ENCODE measurements at regions not wholly inside any gene's neighbourhood (a gene's known extent, or its start where the extent isn't known, plus 50 kb on each side); places are given as distances from the start of the nearest gene placed in this dataset.

GRCh38 chr16:5354645-5355044, 257.1 kb upstream of the EEF2KMT start:
- DNase-seq (ENCODE audit: low read depth, low spot score) = no peak
- ChIA-PET CTCF (no interaction called here), POLR2A (no interaction called here)
- H3K4me3 ChIP-seq (ENCODE audit: low read depth, low read length) = no peak overlapping the region
- no peak for TF ChIP-seq CTCF (IDR thresholded peaks at IDR 0.05; ENCODE audit: insufficient read depth, low read length, missing control alignments)

GRCh38 chr16:5349670-5350517, 252.3 kb upstream of the EEF2KMT start:
- TF ChIP-seq CTCF (IDR thresholded peaks at IDR 0.05; ENCODE audit: insufficient read depth, low read length, missing control alignments) = no peak
- ChIA-PET CTCF (no interaction called here), POLR2A (no interaction called here)

GRCh38 chr16:5349101-5349500, 251.5 kb upstream of the EEF2KMT start:
- ChIA-PET POLR2A (no interaction called here), CTCF (no interaction called here)
- DNase-seq (ENCODE audit: low read depth, low spot score) = no peak
- H3K4me3 ChIP-seq (ENCODE audit: low read depth, low read length) = no peak overlapping the region
- no peak for TF ChIP-seq CTCF (IDR thresholded peaks at IDR 0.05; ENCODE audit: insufficient read depth, low read length, missing control alignments)

More at GRCh38 chr16:5349670-5350517, 252.3 kb upstream of the EEF2KMT start:
- H3K4me3 ChIP-seq (ENCODE audit: low read depth, low read length) = no peak overlapping the region
- DNase-seq (ENCODE audit: low read depth, low spot score) = no peak

GRCh38 chr16:5347561-5347960, 250.0 kb upstream of the EEF2KMT start:
- DNase-seq (ENCODE audit: low read depth, low spot score) = no peak
- no peak for TF ChIP-seq CTCF (IDR thresholded peaks at IDR 0.05; ENCODE audit: insufficient read depth, low read length, missing control alignments)
- ChIA-PET POLR2A (no interaction called here), CTCF (no interaction called here)
- H3K4me3 ChIP-seq (ENCODE audit: low read depth, low read length) = no peak overlapping the region

- DNase-seq (ENCODE audit: low read depth, low spot score) = no peak
- TF ChIP-seq CTCF (IDR thresholded peaks at IDR 0.05; ENCODE audit: insufficient read depth, low read length, missing control alignments) = no peak
- ChIA-PET POLR2A (no interaction called here), CTCF (no interaction called here)
- no peak overlapping the region for H3K4me3 ChIP-seq (ENCODE audit: low read depth, low read length)
Measured at GRCh38 chr16:5336941-5337340, 239.3 kb upstream of the EEF2KMT start.

GRCh38 chr16:5333991-5334390, 236.4 kb upstream of the EEF2KMT start:
- ChIA-PET CTCF (no interaction called here), POLR2A (no interaction called here)
- no peak for TF ChIP-seq CTCF (IDR thresholded peaks at IDR 0.05; ENCODE audit: insufficient read depth, low read length, missing control alignments)
- DNase-seq (ENCODE audit: low read depth, low spot score) = no peak
- H3K4me3 ChIP-seq (ENCODE audit: low read depth, low read length) = no peak overlapping the region

Measured in AG04449 (cell line).